ENCODE measurements at regions not wholly inside any gene's neighbourhood (a gene's known extent, or its start where the extent isn't known, plus 50 kb on each side); places are given as distances from the start of the nearest gene placed in this dataset.

DNA sequence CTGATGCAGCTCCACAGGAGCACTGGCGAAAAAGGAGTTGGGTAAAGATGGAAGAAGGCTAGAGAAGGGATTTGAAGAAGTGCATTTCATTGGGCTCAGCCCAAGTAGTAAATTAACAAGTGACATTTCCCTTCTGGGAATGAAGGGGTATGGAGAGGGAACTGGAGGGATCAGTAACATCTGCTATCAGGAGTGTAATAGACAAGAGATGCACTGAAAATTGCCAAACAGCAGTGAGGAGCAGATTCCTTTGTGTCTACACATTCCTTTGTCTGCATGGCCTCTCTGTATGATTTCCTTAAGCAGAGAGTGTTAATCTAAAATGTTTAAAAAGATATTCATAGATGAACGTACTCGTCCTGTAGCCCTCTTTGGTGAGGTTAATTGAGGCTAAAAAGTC is 148.2 kb upstream of the FERD3L start:
- H3K36me3 Mint-ChIP-seq, result no peaks in the 10 kb centered on the region
- no peak overlapping the region for H3K4me3 Mint-ChIP-seq
- no peak overlapping the region for H3K27ac Mint-ChIP-seq
- TF ChIP-seq, protein P1, sequence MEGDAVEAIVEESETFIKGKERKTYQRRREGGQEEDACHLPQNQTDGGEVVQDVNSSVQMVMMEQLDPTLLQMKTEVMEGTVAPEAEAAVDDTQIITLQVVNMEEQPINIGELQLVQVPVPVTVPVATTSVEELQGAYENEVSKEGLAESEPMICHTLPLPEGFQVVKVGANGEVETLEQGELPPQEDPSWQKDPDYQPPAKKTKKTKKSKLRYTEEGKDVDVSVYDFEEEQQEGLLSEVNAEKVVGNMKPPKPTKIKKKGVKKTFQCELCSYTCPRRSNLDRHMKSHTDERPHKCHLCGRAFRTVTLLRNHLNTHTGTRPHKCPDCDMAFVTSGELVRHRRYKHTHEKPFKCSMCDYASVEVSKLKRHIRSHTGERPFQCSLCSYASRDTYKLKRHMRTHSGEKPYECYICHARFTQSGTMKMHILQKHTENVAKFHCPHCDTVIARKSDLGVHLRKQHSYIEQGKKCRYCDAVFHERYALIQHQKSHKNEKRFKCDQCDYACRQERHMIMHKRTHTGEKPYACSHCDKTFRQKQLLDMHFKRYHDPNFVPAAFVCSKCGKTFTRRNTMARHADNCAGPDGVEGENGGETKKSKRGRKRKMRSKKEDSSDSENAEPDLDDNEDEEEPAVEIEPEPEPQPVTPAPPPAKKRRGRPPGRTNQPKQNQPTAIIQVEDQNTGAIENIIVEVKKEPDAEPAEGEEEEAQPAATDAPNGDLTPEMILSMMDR (IDR thresholded peaks at IDR 0.05), result no peak
- no peaks in the 10 kb centered on the region for H3K9me3 ChIP-seq (ENCODE audit: control insufficient read depth, insufficient read depth, low read length)
- no peak overlapping the region for H3K27ac ChIP-seq (ENCODE audit: low read length)
- ATAC-seq (no peak), DNase-seq (no peak)
- no peaks in the 10 kb centered on the region for H3K4me1 ChIP-seq (ENCODE audit: control insufficient read depth, insufficient read depth, low read length)
- H3K27me3 ChIP-seq (ENCODE audit: control insufficient read depth, insufficient read depth, low read length), result no peaks in the 10 kb centered on the region
- no peaks in the 10 kb centered on the region for H3K4me1 Mint-ChIP-seq
- 82% methylated on average over 3 of the region's 3 CpGs for WGBS (ENCODE audit: insufficient coverage)
- no peaks in the 10 kb centered on the region for H3K36me3 ChIP-seq (ENCODE audit: control insufficient read depth, insufficient read depth, low read length)
- intact Hi-C loops (cut with micrococcal nuclease), result no loop called here
- H3K27me3 Mint-ChIP-seq (ENCODE audit: low read depth in 2 of 2), result peaks cover 6 to 9% of the 10 kb centered on the region in 2 donors
- no peak overlapping the region for H3K4me3 ChIP-seq (ENCODE audit: low read length)
- H3K9me3 Mint-ChIP-seq, result no peaks in the 10 kb centered on the region

- no peak for DNase-seq
- no peak for ATAC-seq
- Histone ChIP-seq H3K9me3 (ENCODE audit: control insufficient read depth, insufficient read depth, low read length) (no peaks in the 10 kb centered on the region), H3K4me1 (ENCODE audit: control insufficient read depth, insufficient read depth, low read length) (no peaks in the 10 kb centered on the region), H3K4me3 (ENCODE audit: low read length) (no peak overlapping the region), H3K27ac (ENCODE audit: low read length) (no peak overlapping the region), H3K36me3 (ENCODE audit: control insufficient read depth, insufficient read depth, low read length) (no peaks in the 10 kb centered on the region), H3K27me3 (ENCODE audit: control insufficient read depth, insufficient read depth, low read length) (no peaks in the 10 kb centered on the region)
- intact Hi-C loops (cut with micrococcal nuclease), result no loop called here
- Mint-ChIP-seq H3K27me3 (ENCODE audit: low read depth in 2 of 2) (peaks cover under 1 to 9% of the 10 kb centered on the region in 2 donors), H3K27ac (no peak overlapping the region), H3K9me3 (no peaks in the 10 kb centered on the region), H3K4me3 (no peak overlapping the region), H3K4me1 (no peaks in the 10 kb centered on the region), H3K36me3 (no peaks in the 10 kb centered on the region)
- TF ChIP-seq, protein P1 (IDR thresholded peaks at IDR 0.05), result no peak
Measured at GRCh38 chr7:19290968-19291367, 145.7 kb upstream of the FERD3L start.

- no peaks in the 10 kb centered on the region for H3K36me3 Mint-ChIP-seq
- H3K4me1 ChIP-seq (ENCODE audit: control insufficient read depth, insufficient read depth, low read length), result no peaks in the 10 kb centered on the region
- H3K4me1 Mint-ChIP-seq, result no peaks in the 10 kb centered on the region
- WGBS (ENCODE audit: insufficient coverage), result no CpG with 5 or more reads among the region's 1 CpG
- no peaks in the 10 kb centered on the region for H3K9me3 Mint-ChIP-seq
- ATAC-seq (no peak), DNase-seq (no peak)
- H3K9me3 ChIP-seq (ENCODE audit: control insufficient read depth, insufficient read depth, low read length), result no peaks in the 10 kb centered on the region
- TF ChIP-seq, protein P1 (IDR thresholded peaks at IDR 0.05), result no peak
- H3K27ac ChIP-seq (ENCODE audit: low read length), result no peak overlapping the region
- no peak overlapping the region for H3K4me3 ChIP-seq (ENCODE audit: low read length)
- H3K27me3 ChIP-seq (ENCODE audit: control insufficient read depth, insufficient read depth, low read length), result no peaks in the 10 kb centered on the region
- peaks cover 0 to 9% of the 10 kb centered on the region in 2 donors for H3K27me3 Mint-ChIP-seq (ENCODE audit: low read depth in 2 of 2)
- no peak overlapping the region for H3K4me3 Mint-ChIP-seq
- H3K27ac Mint-ChIP-seq, result no peak overlapping the region
- intact Hi-C loops (cut with micrococcal nuclease), result no loop called here
- H3K36me3 ChIP-seq (ENCODE audit: control insufficient read depth, insufficient read depth, low read length), result no peaks in the 10 kb centered on the region
Measured at GRCh38 chr7:19290066-19290465, 144.8 kb upstream of the FERD3L start.

DNA sequence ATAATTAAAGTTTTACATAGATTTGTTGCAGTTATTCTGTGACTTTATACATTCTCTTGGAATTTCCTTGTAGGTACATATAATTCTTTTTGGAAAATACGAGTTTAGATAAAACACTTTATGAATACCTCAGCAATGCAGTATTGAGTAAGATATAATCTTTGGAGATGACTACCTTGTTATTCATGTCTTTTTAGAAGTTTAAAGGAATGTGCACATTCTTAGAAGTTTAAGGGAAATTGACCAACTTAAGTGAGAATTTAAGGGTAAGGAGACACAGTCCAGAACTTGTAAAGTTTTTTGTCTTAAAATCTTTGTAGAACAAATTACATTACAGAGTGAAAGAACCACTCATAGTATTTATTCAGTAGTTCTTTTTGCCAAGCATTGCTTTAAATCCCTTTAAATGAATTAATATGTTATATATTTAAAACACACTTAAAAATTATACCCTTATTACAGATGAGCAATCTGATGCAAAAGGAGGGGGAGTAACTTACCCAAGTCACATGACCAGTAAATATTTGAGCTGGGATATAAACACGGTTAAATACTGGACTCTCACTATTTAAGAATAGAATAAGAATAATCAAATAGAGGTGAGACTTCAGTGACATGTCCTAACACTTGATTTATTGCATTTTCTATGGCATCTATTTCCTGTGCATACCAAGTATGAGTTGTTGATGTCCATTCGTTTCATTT is 139.5 kb upstream of the FERD3L start:
- intact Hi-C loops (cut with micrococcal nuclease), result no loop called here
- WGBS (ENCODE audit: insufficient coverage), result no CpG with 5 or more reads among the region's 3 CpGs
- Mint-ChIP-seq H3K36me3 (peaks cover 1% of the 10 kb centered on the region), H3K27ac (no peak overlapping the region), H3K4me1 (no peaks in the 10 kb centered on the region), H3K9me3 (no peaks in the 10 kb centered on the region), H3K27me3 (ENCODE audit: low read depth in 2 of 2) (no peaks in the 10 kb centered on the region), H3K4me3 (no peak overlapping the region)
- TF ChIP-seq, protein P1 (IDR thresholded peaks at IDR 0.05), result no peak
- Histone ChIP-seq H3K4me3 (ENCODE audit: low read length) (no peak overlapping the region), H3K27ac (ENCODE audit: low read length) (no peak overlapping the region), H3K36me3 (ENCODE audit: control insufficient read depth, insufficient read depth, low read length) (no peaks in the 10 kb centered on the region), H3K27me3 (ENCODE audit: control insufficient read depth, insufficient read depth, low read length) (no peaks in the 10 kb centered on the region), H3K9me3 (ENCODE audit: control insufficient read depth, insufficient read depth, low read length) (peaks cover 5% of the 10 kb centered on the region), H3K4me1 (ENCODE audit: control insufficient read depth, insufficient read depth, low read length) (no peaks in the 10 kb centered on the region)
- DNase-seq, result no peak
- no peak for ATAC-seq

Data from natural killer cell (primary cell).